HG03045 (cell line): ENCODE measurements at regions not wholly inside any gene's neighbourhood (a gene's known extent, or its start where the extent isn't known, plus 50 kb on each side); places are given as distances from the start of the nearest gene placed in this dataset.
"Not testable (repeated sequence)": the region's sequence is repeated elsewhere in the genome, so short reads cannot be mapped to it uniquely, and the experiment has no call there.

Experiments
- ATAC-seq: cut with Tn5 transposase; IDR thresholded peaks from one replicate; pipeline ENCODE4 v1.9.1; 2021; ENCODE audit warnings: mild to moderate bottlenecking, moderate library complexity; ENCODE audit not compliant: unreplicated experiment

- ATAC-seq: no peak
Measured at GRCh38 chr5:87665166-87665565, 252.4 kb upstream of the CCNH start.

DNA sequence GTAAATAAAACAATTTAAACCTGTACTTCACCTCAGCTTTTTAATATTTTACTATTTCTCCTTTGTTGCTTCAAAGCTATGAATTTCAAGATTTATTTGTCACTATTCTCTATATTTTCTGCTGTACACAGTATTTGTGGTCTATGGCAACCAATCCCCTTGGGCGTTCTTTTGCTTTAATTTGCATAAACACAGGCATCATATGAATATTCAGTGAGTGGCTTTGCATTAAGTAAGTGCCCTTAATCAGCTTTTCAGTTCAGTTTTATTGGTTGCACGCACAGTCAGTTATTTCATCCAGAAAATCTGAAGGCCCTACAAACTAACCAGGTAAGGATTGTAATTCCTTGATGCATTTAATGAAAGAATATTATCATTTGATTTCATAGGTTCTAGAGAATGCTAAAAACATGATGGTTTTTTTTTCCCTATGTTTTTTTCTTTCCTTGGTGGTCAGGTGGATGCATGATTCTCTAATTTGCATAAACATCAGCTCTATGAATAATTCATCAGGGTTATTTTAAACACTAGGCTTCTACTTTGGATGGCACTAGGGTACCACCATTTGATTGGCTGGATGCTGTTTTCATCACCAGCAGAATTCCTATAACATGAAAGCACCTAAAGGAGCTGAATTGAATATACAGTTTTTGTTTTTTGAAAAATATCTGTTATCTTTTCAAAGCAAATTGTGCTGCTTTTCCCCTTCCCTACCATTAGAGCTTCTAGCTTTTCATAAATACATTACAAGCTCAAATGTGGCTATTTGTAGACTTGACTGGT, 249.2 kb upstream of the CCNH start:
- no peak for ATAC-seq

- ATAC-seq: no peak
Measured at GRCh38 chr5:87653242-87653641, 240.5 kb upstream of the CCNH start.

GRCh38 chr5:87650284-87650683, 237.6 kb upstream of the CCNH start:
- ATAC-seq: no peak

DNA sequence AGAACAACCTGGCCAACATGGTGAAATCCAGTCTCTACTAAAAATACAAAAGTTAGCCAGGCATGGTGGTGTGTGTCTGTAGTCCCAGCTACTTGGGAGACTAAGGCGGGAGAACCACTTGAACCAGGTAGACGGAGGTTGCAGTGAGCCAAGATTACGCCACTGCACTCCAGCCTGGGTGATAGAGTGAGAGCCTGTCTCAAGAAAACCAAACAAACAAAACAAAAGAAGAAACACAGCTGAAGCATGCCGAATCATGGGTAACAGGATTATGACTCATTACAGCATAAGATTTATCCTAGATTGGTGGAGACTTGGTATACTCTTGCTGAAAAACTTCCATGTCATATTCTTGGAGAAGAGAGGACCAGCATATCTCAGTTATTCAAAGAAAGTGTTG, 236.7 kb upstream of the CCNH start:
- no peak for ATAC-seq

- ATAC-seq: no peak
Measured at GRCh38 chr5:87645224-87645623, 232.5 kb upstream of the CCNH start.

DNA sequence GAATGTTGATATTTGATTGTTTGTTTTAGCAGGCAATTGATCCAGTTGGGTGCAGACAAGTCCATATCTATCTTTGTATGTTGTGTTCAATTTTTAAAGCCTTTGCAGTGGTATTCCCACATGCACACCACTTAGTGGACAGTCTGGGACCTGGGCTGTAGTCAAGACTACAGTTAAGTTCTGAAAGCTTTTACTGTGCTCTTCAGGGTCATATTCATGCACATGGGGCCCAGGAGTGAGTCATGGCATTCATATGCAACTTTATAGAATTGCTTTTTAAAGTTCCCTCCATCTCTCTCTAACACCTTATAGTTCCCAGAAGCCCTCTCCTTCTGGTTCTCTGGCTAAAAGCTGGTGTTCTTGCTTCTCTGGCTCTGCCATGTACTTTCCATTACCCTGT, 228.2 kb upstream of the CCNH start:
- ATAC-seq: no peak

- ATAC-seq: no peak
Measured at GRCh38 chr5:87627363-87627762, 214.6 kb upstream of the CCNH start.

- ATAC-seq: no peak
Measured at GRCh38 chr5:87608385-87608784, 195.7 kb upstream of the CCNH start.

DNA sequence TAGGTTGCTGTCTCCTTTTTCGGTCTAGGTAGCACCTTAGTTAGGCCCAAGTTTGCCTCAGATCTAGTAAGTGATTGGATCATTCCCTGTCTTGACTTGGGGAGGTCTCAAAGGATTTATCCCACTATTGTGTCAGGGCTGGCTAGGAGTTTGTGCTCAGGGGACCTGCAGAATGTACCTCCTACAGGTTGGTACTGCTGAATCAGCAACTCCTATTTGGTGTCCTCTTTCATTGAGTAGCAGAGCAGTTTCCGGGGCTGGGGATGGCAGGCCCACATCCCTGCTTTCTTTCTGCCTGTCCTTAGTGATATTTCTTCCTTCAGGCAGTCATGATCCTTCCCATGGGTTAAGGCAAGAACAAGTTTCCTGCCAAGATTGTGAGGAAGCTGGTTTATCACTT, 192.9 kb upstream of the CCNH start:
- no peak for ATAC-seq

- no peak for ATAC-seq
Measured at GRCh38 chr5:87599778-87600177, 187.0 kb upstream of the CCNH start.

DNA sequence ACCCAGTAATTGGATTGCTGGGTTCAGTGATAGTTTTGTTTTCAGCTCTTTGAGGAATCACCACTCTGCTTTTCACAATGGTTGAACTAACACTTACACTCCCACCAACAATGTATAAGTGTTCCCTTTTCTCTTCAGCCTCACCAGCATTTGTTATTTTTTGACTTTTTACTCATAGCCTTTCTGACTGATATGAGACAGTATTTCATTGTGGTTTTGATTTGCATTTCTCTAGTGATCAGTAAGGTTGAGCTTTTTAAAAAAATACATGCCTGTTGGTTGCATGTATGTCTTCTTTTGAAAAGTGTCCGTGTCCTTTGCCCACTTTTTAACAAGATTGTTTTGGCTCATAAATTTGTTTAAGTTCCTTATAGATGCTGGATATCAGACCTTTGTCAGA, 185.7 kb upstream of the CCNH start:
- ATAC-seq: no peak

DNA sequence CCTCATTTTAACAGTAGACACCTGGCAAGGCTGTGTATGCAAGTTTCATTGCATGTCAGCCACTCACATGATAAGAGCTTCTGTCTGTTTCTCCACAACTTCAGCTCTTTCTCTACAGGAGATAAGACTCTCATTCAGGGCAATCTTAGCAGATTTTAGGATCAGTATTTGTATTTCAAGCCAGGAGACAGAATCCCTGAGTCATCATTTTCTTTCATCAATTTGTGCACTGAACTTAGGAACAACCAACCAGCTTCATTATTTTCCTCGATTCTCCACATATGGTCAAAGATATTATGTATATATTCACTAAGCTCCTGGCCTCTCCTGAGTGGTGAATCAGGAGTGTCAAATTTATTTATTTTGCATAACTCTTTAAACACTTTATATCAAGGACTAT, 181.8 kb upstream of the CCNH start:
- no peak for ATAC-seq

DNA sequence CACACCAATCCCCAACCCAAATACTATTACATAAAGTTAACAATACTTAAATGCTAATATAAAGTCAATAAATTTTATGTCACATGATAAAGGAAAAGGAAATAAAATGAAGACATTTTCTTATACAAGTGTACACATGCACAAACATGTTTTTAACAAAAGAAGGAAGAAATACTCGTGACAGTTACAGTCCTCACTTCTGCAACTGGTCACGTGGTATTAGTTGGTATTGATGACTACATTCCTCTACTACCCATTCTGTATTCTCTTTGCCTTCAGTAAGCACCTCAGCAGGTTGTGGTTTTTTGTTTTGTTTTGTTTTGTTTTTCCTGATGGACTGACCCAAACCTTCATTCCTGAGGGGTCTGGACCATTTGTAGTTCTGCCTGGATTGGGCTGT, 176.9 kb upstream of the CCNH start:
- no peak for ATAC-seq

GRCh38 chr5:87588316-87588715, 175.6 kb upstream of the CCNH start:
- ATAC-seq: no peak

DNA sequence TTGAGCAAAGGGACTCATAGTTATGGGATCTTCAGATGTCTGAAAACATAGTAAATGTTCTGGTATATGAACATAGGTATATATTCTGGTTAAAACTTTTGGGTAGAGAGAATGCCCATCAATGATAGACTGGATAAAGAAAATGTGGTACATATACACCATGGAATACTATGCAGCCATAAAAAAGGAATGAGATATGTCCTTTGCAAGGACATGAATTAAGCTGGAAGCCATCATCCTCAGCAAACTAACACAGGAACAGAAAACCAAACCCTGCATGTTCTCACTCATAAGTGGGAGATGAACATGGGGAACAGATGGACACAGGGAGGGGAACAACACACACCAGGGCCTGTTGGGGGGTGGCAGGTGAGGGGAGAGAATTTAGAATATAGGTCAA, 171.0 kb upstream of the CCNH start:
- not testable (repeated sequence) for ATAC-seq

GRCh38 chr5:87582149-87582548, 169.4 kb upstream of the CCNH start:
- no peak for ATAC-seq

DNA sequence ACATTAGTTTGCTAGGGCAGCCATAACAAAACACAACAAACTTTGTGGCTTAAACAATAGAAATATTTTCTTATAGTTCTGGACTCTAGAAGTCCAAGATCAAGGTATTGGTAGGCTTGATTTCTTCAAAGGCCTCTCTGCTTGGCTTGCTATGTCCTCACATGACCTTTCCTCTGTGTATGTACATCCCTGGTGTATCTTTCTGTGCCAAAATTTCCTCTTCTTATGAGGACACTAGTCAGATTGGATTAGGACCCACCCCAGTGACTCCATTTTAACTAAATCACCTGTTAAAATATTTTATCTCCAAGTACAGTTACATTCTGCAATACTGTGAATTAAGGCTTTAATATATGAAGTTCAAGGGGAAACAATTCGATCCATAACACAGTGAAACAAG, 168.9 kb upstream of the CCNH start:
- ATAC-seq: no peak

GRCh38 chr5:87579678-87580077, 166.9 kb upstream of the CCNH start:
- no peak for ATAC-seq

DNA sequence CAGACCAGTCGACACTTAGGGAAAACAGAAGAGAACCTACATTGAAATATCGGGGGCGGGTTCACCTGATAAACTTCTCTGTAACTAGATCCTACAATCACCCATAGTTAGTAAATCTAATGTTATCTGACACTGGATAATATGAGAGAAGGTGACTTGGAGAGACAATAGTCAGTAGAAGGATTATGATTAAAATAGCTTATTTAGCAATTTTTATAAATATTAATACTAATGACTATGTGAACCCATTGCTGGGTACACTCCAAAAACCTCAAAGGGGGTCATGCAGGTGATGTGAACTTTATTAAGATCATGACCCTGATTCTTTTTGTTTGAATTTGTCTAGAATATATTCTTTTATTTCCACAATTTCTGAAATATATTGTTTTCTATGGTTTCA, 164.1 kb upstream of the CCNH start:
- ATAC-seq: no peak

- ATAC-seq: not testable (repeated sequence)
Measured at GRCh38 chr5:87576306-87576705, 163.6 kb upstream of the CCNH start.

DNA sequence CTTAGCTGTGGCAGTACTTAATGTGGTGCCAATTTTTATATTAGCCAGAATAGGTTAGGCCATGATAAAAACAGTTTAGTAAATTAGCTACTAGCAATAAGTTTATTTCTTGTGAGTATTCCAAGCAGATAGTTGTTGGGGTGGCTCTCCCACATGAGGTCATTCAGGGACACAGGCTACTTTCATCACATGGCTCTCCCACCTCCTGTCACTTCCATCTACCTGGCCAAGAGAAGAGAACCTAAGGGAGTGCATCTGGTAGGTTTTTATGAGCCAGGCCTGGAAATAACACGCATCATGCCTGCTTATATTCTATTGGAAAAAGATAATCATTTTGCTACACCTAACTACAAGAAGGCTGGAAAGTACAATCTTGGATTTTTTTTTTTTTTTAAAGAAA, 161.4 kb upstream of the CCNH start:
- no peak for ATAC-seq

GRCh38 chr5:87572611-87573010, 159.9 kb upstream of the CCNH start:
- ATAC-seq: no peak
